Loucy (cell line): ENCODE measurements at regions not wholly inside any gene's neighbourhood (a gene's known extent, or its start where the extent isn't known, plus 50 kb on each side); places are given as distances from the start of the nearest gene placed in this dataset.

Experiments used
- H2AFZ ChIP-seq: fragments of 200-600 bp; sonication (generic); 2 replicates; pipeline ENCODE4 v1.6.0; 2016; ENCODE audit warnings: antibody characterized with exemption, mild to moderate bottlenecking, low read length, moderate library complexity
- H3F3A ChIP-seq: fragments of 200-600 bp; 2 replicates; pipeline ENCODE4 v1.6.0; 2016; ENCODE audit warnings: antibody characterized with exemption, low read depth, mild to moderate bottlenecking
- H3K27me3 ChIP-seq: fragments of 200-600 bp; sonication (generic); 2 replicates; pipeline ENCODE4 v1.6.1; 2014; ENCODE audit warnings: low read length, mild to moderate bottlenecking; ENCODE audit not compliant: insufficient read depth, poor library complexity, severe bottlenecking
- H3K36me3 ChIP-seq: fragments of 200-600 bp; sonication (generic); 2 replicates; pipeline ENCODE4 v1.6.1; 2016; ENCODE audit warnings: low read length; ENCODE audit not compliant: insufficient read depth
- H3K4me1 ChIP-seq: fragments of 200-600 bp; sonication (generic); 2 replicates; pipeline ENCODE4 v1.5.1; 2014; ENCODE audit warnings: low read length, mild to moderate bottlenecking; ENCODE audit not compliant: insufficient read depth, poor library complexity, severe bottlenecking
- H3K4me2 ChIP-seq: fragments of 200-600 bp; sonication (generic); 2 replicates; pipeline ENCODE4 v1.6.0; 2014; ENCODE audit warnings: antibody characterized with exemption, low read length, low read depth, mild to moderate bottlenecking; ENCODE audit not compliant: poor library complexity, severe bottlenecking
- H3K4me3 ChIP-seq: fragments of 200-600 bp; sonication (generic); 2 replicates; pipeline ENCODE4 v1.5.1; 2014; ENCODE audit warnings: low read length, mild to moderate bottlenecking, mixed read lengths; ENCODE audit not compliant: poor library complexity, severe bottlenecking
- H3K79me2 ChIP-seq: fragments of 200-600 bp; sonication (generic); 2 replicates; pipeline ENCODE4 v1.6.1; 2014; ENCODE audit warnings: low read length; ENCODE audit not compliant: insufficient read depth
- H3K9ac ChIP-seq: fragments of 200-600 bp; sonication (generic); 2 replicates; pipeline ENCODE4 v1.6.0; 2014; ENCODE audit warnings: mild to moderate bottlenecking, low read depth, low read length, moderate library complexity; ENCODE audit not compliant: poor library complexity, severe bottlenecking
- H3K9me2 ChIP-seq: fragments of 200-600 bp; sonication (generic); replicated peaks from 2 replicates; pipeline ENCODE4 v1.6.1; 2016; ENCODE audit warnings: low read depth, low read length, mixed read lengths
- H3K9me3 ChIP-seq: fragments of 200-600 bp; sonication (generic); 2 replicates; pipeline ENCODE4 v1.6.1; 2014; ENCODE audit warnings: mild to moderate bottlenecking, antibody characterized with exemption, low read length, low read depth; ENCODE audit not compliant: insufficient read depth
- H4K20me1 ChIP-seq: fragments of 200-600 bp; sonication (generic); 2 replicates; pipeline ENCODE4 v1.6.0; 2014; ENCODE audit warnings: antibody characterized with exemption, low read length, mild to moderate bottlenecking; ENCODE audit not compliant: insufficient read depth, poor library complexity, severe bottlenecking
- EZH2phosphoT487 ChIP-seq: fragments of 200-600 bp; IDR thresholded peaks from 2 replicates; pipeline ENCODE4 v1.6.1; 2018; ENCODE audit warnings: antibody characterized with exemption, mild to moderate bottlenecking, moderate library complexity, borderline replicate concordance
- TF ChIP-seq, protein P1 (sequence below): fragments of 200-600 bp; sonication (generic); conservative IDR thresholded peaks from 2 replicates; pipeline ENCODE4 v1.5.1; 2014; ENCODE audit warnings: mild to moderate bottlenecking, antibody characterized with exemption, low read length

DNA sequence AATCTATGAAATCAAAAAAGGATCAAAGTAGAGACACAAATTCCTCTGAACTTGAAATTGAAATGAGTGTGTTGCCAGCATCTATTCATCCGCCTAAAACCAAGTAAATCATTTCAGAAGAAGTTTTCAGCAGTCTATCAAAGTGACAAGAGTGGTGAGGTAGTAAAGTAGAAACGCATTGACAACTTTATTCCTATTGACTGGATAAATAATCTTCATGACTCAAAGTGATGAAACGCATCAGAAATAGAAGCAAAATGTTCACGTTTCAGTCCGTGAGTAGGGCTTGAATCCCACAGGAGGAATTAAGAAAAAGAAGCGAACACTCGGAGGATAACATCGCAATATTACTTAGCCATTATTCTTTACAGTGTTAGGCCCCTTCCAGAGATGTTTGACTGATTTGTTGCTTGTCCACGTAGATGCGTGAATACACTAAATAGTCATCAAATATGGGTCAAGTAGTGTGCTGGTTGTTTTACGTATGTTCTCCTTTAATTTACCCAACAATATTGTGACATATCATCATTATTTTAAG, 314.4 kb downstream of the PLK2 start:
- H3K9me2 ChIP-seq: no peaks in the 10 kb centered on the region
- H3K4me2 ChIP-seq: no peak overlapping the region
- H3K36me3 ChIP-seq: no peaks in the 10 kb centered on the region
- no peaks in the 10 kb centered on the region for H3K9me3 ChIP-seq
- no peak overlapping the region for H3K4me3 ChIP-seq
- H3F3A ChIP-seq: no peaks in the 10 kb centered on the region
- no peaks in the 10 kb centered on the region for H3K27me3 ChIP-seq
- no peaks in the 10 kb centered on the region for H3K79me2 ChIP-seq
- no peak overlapping the region for H2AFZ ChIP-seq
- TF ChIP-seq, protein P1, sequence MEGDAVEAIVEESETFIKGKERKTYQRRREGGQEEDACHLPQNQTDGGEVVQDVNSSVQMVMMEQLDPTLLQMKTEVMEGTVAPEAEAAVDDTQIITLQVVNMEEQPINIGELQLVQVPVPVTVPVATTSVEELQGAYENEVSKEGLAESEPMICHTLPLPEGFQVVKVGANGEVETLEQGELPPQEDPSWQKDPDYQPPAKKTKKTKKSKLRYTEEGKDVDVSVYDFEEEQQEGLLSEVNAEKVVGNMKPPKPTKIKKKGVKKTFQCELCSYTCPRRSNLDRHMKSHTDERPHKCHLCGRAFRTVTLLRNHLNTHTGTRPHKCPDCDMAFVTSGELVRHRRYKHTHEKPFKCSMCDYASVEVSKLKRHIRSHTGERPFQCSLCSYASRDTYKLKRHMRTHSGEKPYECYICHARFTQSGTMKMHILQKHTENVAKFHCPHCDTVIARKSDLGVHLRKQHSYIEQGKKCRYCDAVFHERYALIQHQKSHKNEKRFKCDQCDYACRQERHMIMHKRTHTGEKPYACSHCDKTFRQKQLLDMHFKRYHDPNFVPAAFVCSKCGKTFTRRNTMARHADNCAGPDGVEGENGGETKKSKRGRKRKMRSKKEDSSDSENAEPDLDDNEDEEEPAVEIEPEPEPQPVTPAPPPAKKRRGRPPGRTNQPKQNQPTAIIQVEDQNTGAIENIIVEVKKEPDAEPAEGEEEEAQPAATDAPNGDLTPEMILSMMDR: no peak
- no peak for TF ChIP-seq EZH2phosphoT487
- H3K9ac ChIP-seq: no peak overlapping the region
- no peaks in the 10 kb centered on the region for H3K4me1 ChIP-seq
- no peaks in the 10 kb centered on the region for H4K20me1 ChIP-seq

DNA sequence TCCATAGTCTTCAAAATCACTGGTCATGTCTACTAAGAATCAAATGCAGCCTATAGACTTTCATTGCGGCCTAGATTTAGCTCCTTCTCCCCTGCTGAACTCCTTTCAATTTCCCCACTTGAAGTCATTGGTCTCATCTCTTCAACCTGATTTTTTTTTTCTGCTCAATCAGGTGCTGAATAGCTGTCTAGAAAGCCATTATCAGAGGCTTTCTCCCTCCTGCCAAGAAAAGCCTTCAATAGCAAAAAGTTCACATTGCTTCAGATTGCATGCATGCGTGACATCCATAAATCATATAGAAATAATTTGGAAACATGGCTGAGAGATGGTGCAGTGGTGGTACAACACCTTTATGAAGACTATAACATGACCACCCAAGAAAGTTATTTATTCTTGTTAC, 316.2 kb downstream of the PLK2 start:
- Histone ChIP-seq H3K4me3 (no peak overlapping the region), H3K27me3 (no peaks in the 10 kb centered on the region), H3K4me2 (no peak overlapping the region), H3F3A (no peaks in the 10 kb centered on the region), H3K9ac (no peak overlapping the region), H3K79me2 (no peaks in the 10 kb centered on the region), H4K20me1 (no peaks in the 10 kb centered on the region), H3K9me2 (no peaks in the 10 kb centered on the region), H2AFZ (no peak overlapping the region), H3K4me1 (no peaks in the 10 kb centered on the region), H3K9me3 (no peaks in the 10 kb centered on the region), H3K36me3 (no peaks in the 10 kb centered on the region)
- no peak for TF ChIP-seq EZH2phosphoT487
- TF ChIP-seq, protein P1: no peak

- Histone ChIP-seq H4K20me1 (no peaks in the 10 kb centered on the region), H2AFZ (no peak overlapping the region), H3K9me2 (no peaks in the 10 kb centered on the region), H3K9ac (no peak overlapping the region), H3K4me2 (no peak overlapping the region), H3K4me1 (no peaks in the 10 kb centered on the region), H3K79me2 (no peaks in the 10 kb centered on the region), H3K4me3 (no peak overlapping the region), H3K9me3 (no peaks in the 10 kb centered on the region), H3K36me3 (no peaks in the 10 kb centered on the region), H3F3A (no peaks in the 10 kb centered on the region), H3K27me3 (no peaks in the 10 kb centered on the region)
- TF ChIP-seq, protein P1: no peak
- no peak for TF ChIP-seq EZH2phosphoT487
Observed at GRCh38 chr5:58143181-58143580, 316.7 kb downstream of the PLK2 start.
